Cerebellar cortex (tissue), 1 donor: ENCODE measurements at regions not wholly inside any gene's neighbourhood (a gene's known extent, or its start where the extent isn't known, plus 50 kb on each side); places are given as distances from the start of the nearest gene placed in this dataset.

Experiments used
- DNase-seq: peaks from one replicate; pipeline ENCODE4 v3.0.0-alpha.2; 2015; ENCODE audit warnings: low spot score

DNA sequence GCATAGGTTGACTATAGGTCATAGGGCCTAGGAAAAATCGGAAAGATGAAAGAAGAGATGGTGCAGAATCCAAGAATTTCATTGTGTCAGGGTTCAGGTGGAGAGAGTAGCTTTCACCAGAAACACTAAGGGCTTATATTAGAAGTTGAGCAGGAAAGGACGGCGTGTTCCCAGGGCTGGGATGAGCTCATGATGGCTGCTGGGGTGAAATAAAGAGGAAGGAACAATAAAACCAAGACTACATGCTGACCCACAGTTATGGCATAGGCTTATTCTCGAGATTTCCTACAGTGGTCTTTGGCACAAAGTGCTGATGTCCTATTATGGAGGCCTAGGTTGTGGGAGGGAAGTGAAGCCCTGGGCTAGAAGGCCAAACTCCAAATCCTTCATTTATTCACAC, 195.8 kb downstream of the PTEN start:
- DNase-seq: no peak

- DNase-seq: no peak
Observed at GRCh38 chr10:88060762-88061161, 197.3 kb downstream of the PTEN start.

DNA sequence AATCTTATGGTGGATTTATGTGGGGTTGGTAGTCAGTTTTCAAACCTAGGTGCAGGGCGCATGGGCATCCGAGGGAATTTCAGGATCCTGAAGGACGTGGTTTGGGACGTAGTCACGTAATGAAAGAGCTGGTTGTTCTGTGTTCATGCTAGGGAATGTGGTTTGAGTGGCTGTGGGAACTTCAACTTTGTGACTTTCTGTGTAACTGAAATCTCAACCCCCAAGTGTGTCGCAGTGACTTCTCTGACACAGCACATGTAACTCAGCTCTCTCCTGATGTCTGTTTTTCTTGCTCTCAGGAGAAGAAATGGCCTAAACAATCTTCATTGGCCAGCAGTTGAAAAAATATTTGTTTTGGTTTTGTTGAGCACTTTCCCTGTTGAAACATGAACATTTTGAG, 199.0 kb downstream of the PTEN start:
- no peak for DNase-seq

- DNase-seq: no peak
Observed at GRCh38 chr10:88062798-88063472, 199.5 kb downstream of the PTEN start.

GRCh38 chr10:88063861-88064557, 200.6 kb downstream of the PTEN start:
- DNase-seq: no peak

- DNase-seq: no peak
Observed at GRCh38 chr10:88064608-88065382, 201.4 kb downstream of the PTEN start.

- DNase-seq: no peak
Observed at GRCh38 chr10:88065383-88066049, 202.1 kb downstream of the PTEN start.

GRCh38 chr10:88066319-88066718, 202.9 kb downstream of the PTEN start:
- DNase-seq: no peak

- DNase-seq: no peak
Observed at GRCh38 chr10:88066876-88067275, 203.5 kb downstream of the PTEN start.

GRCh38 chr10:88067737-88068136, 204.3 kb downstream of the PTEN start:
- DNase-seq: no peak

DNA sequence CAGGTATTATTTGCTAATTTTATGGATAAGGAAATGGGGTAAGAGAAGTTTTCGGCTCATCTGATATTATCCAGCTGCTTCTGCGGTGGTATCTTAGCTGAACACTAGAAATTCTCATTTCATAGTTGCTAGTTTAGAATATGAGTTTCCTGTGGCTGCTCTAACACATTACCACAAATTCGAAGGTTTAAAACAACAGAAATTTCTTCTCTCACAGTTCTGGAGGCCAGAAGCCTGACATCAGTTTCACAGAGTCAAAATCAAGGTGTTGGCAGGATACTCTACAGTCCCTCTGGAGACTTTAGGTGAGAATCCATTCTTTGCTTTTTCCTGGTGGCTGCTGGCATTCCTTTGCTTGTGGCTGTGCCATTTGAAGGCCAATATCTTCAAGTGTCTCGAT, 205.9 kb downstream of the PTEN start:
- DNase-seq: no peak

DNA sequence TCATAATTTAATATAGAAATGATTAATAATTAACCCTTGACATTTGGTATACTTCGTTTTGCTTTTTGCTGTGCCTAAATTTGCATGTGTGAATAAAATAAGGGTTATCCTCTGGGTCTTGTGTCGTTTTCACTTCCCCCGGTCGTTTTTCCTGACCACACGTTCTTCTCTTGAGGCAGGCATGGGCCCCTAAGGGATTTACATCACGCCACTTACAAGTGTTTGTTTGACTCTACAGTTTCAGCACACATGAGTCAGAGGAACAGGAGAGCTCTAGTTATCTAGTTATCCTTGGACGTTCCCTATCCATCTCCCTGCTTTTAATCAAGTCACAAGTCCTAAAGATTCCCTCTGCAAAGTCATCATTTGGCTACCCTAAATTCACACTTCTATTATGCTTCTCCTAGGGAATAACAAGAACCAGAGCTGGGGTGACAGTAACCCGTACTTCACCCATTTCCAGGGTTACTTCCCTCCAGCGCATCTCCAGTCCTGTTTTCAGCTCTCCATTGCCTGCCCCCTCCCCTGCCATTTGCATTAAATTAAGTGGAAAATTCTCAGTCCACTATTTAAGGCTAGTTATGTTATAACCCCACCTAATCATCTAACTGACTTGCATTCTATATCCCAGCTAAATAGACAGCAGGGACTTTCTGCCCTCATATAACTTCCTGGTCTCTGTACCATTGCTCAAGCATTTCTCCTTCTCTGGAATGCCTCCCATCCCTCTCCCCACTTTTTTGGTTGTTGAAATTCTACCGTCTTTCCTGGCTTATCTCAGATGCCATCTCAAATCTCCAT, 206.9 kb downstream of the PTEN start:
- no peak for DNase-seq

DNA sequence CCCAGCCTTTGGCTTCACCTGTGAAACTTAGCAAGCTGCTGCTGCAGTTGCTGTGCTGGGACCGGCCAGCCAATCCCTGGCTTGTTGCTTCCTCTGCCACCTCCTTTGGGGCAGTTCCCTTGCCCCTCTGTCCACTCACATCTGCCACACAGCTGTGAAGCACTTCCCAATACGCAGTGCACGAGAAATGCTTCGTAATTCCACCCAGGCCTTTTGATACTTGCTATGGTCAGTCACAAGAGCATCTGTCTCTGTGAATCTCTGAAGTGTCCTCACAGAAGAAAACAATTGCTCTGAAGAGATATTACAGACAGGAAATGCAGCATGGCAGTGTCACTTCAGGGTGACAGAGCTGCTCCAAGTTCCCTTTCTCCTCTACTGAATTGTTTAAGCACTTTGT, 208.5 kb downstream of the PTEN start:
- no peak for DNase-seq

DNA sequence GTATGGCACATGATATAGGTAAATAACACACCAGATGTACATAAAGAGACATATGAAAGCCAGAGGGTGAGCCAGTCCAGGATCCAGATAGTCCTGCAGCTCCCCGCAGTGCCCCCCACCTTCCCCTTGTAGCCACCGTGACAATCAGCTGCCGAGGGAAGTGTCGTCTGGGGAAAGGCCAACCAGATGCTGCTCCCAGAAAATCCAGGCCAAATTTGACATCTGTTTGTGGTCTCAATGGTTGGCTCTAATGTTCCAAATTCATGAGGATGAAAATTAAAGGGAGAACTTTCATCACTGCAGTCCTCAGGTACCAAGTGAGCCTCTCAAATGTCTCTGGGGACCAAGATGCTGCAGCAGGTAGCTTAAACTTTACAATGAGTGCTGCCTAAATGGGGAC, 210.3 kb downstream of the PTEN start:
- no peak for DNase-seq

GRCh38 chr10:88074971-88075370, 211.5 kb downstream of the PTEN start:
- no peak for DNase-seq

DNA sequence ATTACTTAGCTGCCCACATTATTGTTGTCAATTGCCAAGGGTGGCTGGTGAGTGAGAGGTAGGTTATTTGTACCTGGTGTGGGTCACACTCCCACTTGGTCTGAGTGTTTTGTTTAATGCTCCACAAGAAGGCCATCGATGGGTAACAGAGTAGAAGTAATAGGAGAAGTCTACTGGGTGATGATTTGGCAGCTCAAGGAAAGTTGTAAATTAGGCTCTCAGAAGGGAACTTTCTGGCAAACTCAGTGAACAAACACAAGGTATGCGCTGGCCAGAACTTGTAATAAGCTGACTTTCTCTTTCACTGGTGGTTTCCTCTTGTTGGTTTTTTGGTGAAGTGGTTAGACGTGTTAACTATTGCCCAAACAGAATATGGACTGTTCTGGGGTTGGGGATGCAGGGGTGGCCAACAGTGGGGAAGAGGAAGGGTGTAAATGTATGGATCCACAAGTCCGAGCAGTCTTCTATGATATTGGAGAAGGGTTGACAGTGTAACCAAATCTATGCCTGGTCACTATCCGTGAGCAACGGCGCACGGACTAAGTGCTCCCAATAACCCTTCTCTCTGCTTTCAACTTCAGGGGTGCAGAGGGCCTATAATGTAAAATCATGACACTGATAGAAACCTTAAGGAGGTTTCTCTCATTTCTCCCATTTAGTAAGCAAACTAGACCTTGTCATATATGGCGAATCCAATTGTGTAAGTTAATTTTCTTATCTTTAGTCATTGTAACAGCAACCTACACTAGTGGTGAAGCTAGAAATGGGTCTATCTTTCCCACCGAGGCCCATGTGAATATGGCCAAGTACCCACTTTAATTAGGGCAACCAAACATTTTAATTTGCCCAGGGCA, 212.8 kb downstream of the PTEN start:
- DNase-seq: no peak

DNA sequence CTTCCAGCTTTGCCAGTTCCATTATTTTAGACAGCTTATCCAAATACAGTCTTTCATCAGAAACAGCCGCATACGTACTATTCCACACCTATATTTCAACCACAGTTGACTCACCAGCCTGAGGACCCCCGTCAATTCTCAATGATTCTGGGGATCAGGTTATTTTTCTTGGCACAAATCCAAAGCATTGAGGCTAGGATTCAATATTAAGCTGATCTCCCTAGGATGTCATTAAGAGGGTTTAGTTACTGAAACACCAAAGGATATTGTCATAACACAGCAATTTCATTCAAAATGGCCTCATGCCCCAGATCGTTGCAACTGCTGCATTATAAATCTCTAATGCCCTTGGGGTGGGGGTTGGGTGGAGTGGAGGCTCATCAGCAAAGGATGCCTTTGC, 214.6 kb downstream of the PTEN start:
- DNase-seq: no peak

- no peak for DNase-seq
Observed at GRCh38 chr10:88080213-88080612, 216.8 kb downstream of the PTEN start.

- DNase-seq: no peak
Observed at GRCh38 chr10:88081457-88082054, 218.1 kb downstream of the PTEN start.

- DNase-seq: no peak
Observed at GRCh38 chr10:88082391-88082790, 219.0 kb downstream of the PTEN start.
